HPDE6-E6E7 (cell line): ENCODE measurements at regions not wholly inside any gene's neighbourhood (a gene's known extent, or its start where the extent isn't known, plus 50 kb on each side); places are given as distances from the start of the nearest gene placed in this dataset.
"Not testable (repeated sequence)": the region's sequence is repeated elsewhere in the genome, so short reads cannot be mapped to it uniquely, and the experiment has no call there.

Source experiments
- DNase-seq: peaks from one replicate; pipeline ENCODE4 v3.0.0; 2011; ENCODE audit warnings: missing footprints; ENCODE audit errors: extremely low spot score

- no peak for DNase-seq
Observed at GRCh38 chr3:180743813-180744590, 64.7 kb upstream of the CCDC39 start.

- no peak for DNase-seq
Observed at GRCh38 chr3:180747805-180748361, 68.6 kb upstream of the CCDC39 start.

GRCh38 chr3:180749322-180749721 is 70.0 kb upstream of the CCDC39 start:
- DNase-seq: no peak

- DNase-seq: no peak
Observed at GRCh38 chr3:180749796-180750195, 70.5 kb upstream of the CCDC39 start.

GRCh38 chr3:180755556-180755955 is 76.3 kb upstream of the CCDC39 start:
- no peak for DNase-seq

GRCh38 chr3:180762866-180763265 is 83.6 kb upstream of the CCDC39 start:
- DNase-seq: no peak

- no peak for DNase-seq
Observed at GRCh38 chr3:180764481-180764880, 85.2 kb upstream of the CCDC39 start.

- no peak for DNase-seq
Observed at GRCh38 chr3:180770639-180771038, 91.3 kb upstream of the CCDC39 start.

GRCh38 chr3:180776433-180776832 is 97.1 kb upstream of the CCDC39 start:
- no peak for DNase-seq

- DNase-seq: no peak
Observed at GRCh38 chr3:180782195-180782984, 103.1 kb upstream of the CCDC39 start.

- not testable (repeated sequence) for DNase-seq
Observed at GRCh38 chr3:180786227-180786626, 106.9 kb upstream of the CCDC39 start.

- no peak for DNase-seq
Observed at GRCh38 chr3:180789774-180790173, 110.5 kb upstream of the CCDC39 start.

GRCh38 chr3:180798197-180798596 is 114.3 kb upstream of the FXR1 start:
- no peak for DNase-seq

- DNase-seq: no peak
Observed at GRCh38 chr3:180802837-180803236, 109.6 kb upstream of the FXR1 start.

GRCh38 chr3:180804916-180805315 is 107.6 kb upstream of the FXR1 start:
- peak; percentile 25 for DNase-seq

GRCh38 chr3:180808823-180809575 is 103.5 kb upstream of the FXR1 start:
- no peak for DNase-seq

- no peak for DNase-seq
Observed at GRCh38 chr3:180820400-180820799, 92.1 kb upstream of the FXR1 start.

- DNase-seq: no peak
Observed at GRCh38 chr3:180825964-180826363, 86.5 kb upstream of the FXR1 start.

GRCh38 chr3:180827171-180827570 is 85.3 kb upstream of the FXR1 start:
- no peak for DNase-seq

- no peak for DNase-seq
Observed at GRCh38 chr3:180828001-180828720, 84.3 kb upstream of the FXR1 start.

GRCh38 chr3:180828723-180829408 is 83.6 kb upstream of the FXR1 start:
- DNase-seq: no peak
